H9 (cell line): ENCODE measurements at regions not wholly inside any gene's neighbourhood (a gene's known extent, or its start where the extent isn't known, plus 50 kb on each side); places are given as distances from the start of the nearest gene placed in this dataset.
"Not testable (repeated sequence)": the region's sequence is repeated elsewhere in the genome, so short reads cannot be mapped to it uniquely, and the experiment has no call there.

ENCODE experiments used
- DNase-seq: peaks from one replicate; pipeline ENCODE4 v3.0.0-alpha.2; 2017
- H2AFZ ChIP-seq: one replicate; pipeline ENCODE4 v1.6.1; 2013; ENCODE audit warnings: mild to moderate bottlenecking, low read length, control low read depth, moderate library complexity
- H2AK5ac ChIP-seq: 2 replicates; pipeline ENCODE4 v1.6.1; 2013; ENCODE audit warnings: low read length, control low read depth, mixed read lengths; ENCODE audit not compliant: insufficient read length
- H2BK120ac ChIP-seq: one replicate; pipeline ENCODE4 v1.6.1; 2013; ENCODE audit warnings: low read depth, mild to moderate bottlenecking, low read length, control low read depth, inconsistent platforms; ENCODE audit not compliant: poor library complexity, severe bottlenecking
- H2BK12ac ChIP-seq: 2 replicates; pipeline ENCODE4 v1.6.1; 2013; ENCODE audit warnings: low read length, control low read depth, mixed read lengths, low read depth; ENCODE audit not compliant: insufficient read length
- H2BK15ac ChIP-seq: 2 replicates; pipeline ENCODE4 v1.6.1; 2013; ENCODE audit warnings: low read depth, low read length, control low read depth
- H2BK20ac ChIP-seq: one replicate; pipeline ENCODE4 v1.6.1; 2013; ENCODE audit warnings: low read depth, mild to moderate bottlenecking, low read length, control low read depth, inconsistent platforms; ENCODE audit not compliant: poor library complexity, severe bottlenecking
- H2BK5ac ChIP-seq: 2 replicates; pipeline ENCODE4 v1.6.1; 2013; ENCODE audit warnings: low read length, control low read depth, mixed read lengths; ENCODE audit not compliant: insufficient read length
- H3K14ac ChIP-seq: 2 replicates; pipeline ENCODE4 v1.6.1; 2013; ENCODE audit warnings: low read length, control low read depth; ENCODE audit not compliant: insufficient read depth
- H3K18ac ChIP-seq: 2 replicates; pipeline ENCODE4 v1.6.1; 2013; ENCODE audit warnings: low read depth, mild to moderate bottlenecking, mixed read lengths, low read length, control low read depth; ENCODE audit not compliant: insufficient read length
- H3K23ac ChIP-seq: 2 replicates; pipeline ENCODE4 v1.6.1; 2013; ENCODE audit warnings: low read length, control low read depth, mixed read lengths, low read depth; ENCODE audit not compliant: insufficient read length
- H3K23me2 ChIP-seq: 2 replicates; pipeline ENCODE4 v1.6.1; 2013; ENCODE audit warnings: low read depth, mild to moderate bottlenecking, mixed read lengths, low read length, control low read depth; ENCODE audit not compliant: insufficient read length, poor library complexity, severe bottlenecking
- H3K27ac ChIP-seq: 2 replicates; pipeline ENCODE4 v1.5.1; 2013; ENCODE audit warnings: low read length, control low read depth, mixed read lengths, low read depth; ENCODE audit not compliant: insufficient read length
- H3K27me3 ChIP-seq: 2 replicates; pipeline ENCODE4 v1.6.1; 2013; ENCODE audit warnings: low read length, control low read depth, inconsistent platforms; ENCODE audit not compliant: insufficient read depth
- H3K4ac ChIP-seq: 2 replicates; pipeline ENCODE4 v1.6.1; 2013; ENCODE audit warnings: low read depth, mild to moderate bottlenecking, control low read depth, inconsistent platforms, low read length, moderate library complexity
- H3K4me1 ChIP-seq: 2 replicates; pipeline ENCODE4 v1.6.1; 2013; ENCODE audit warnings: low read length, control low read depth, inconsistent platforms; ENCODE audit not compliant: insufficient read depth
- H3K4me2 ChIP-seq: 2 replicates; pipeline ENCODE4 v1.6.1; 2013; ENCODE audit warnings: low read length, control low read depth, mixed read lengths; ENCODE audit not compliant: insufficient read length, insufficient read depth
- H3K56ac ChIP-seq: 2 replicates; pipeline ENCODE4 v1.6.1; 2013; ENCODE audit warnings: low read depth, mild to moderate bottlenecking, mixed read lengths, low read length, control low read depth; ENCODE audit not compliant: insufficient read length
- H3K79me1 ChIP-seq: 2 replicates; pipeline ENCODE4 v1.6.1; 2013; ENCODE audit warnings: low read depth, mild to moderate bottlenecking, moderate library complexity, low read length, control low read depth, inconsistent platforms; ENCODE audit not compliant: insufficient read depth, poor library complexity, severe bottlenecking
- H3K79me2 ChIP-seq: 2 replicates; pipeline ENCODE4 v1.6.1; 2013; ENCODE audit warnings: low read length, control low read depth, inconsistent platforms; ENCODE audit not compliant: insufficient read depth
- H3K9ac ChIP-seq: 2 replicates; pipeline ENCODE4 v1.6.1; 2013; ENCODE audit warnings: low read length, control low read depth, mixed read lengths; ENCODE audit not compliant: insufficient read length; ENCODE audit errors: extremely low read depth
- H3K9me3 ChIP-seq: one replicate; pipeline ENCODE4 v1.6.1; 2013; ENCODE audit warnings: low read depth, low read length, inconsistent platforms; ENCODE audit not compliant: control insufficient read depth
- H3T11ph ChIP-seq: one replicate; pipeline ENCODE4 v1.6.1; 2013; ENCODE audit warnings: mild to moderate bottlenecking, low read length, control low read depth, inconsistent platforms
- H4K20me1 ChIP-seq: one replicate; pipeline ENCODE4 v1.6.1; 2013; ENCODE audit not compliant: control insufficient read depth, insufficient read length, insufficient read depth
- H4K5ac ChIP-seq: 2 replicates; pipeline ENCODE4 v1.6.1; 2013; ENCODE audit warnings: low read depth, mild to moderate bottlenecking, mixed read lengths, low read length, control low read depth; ENCODE audit not compliant: insufficient read length
- H4K8ac ChIP-seq: replicated peaks from 2 replicates; pipeline ENCODE4 v1.6.1; 2013; ENCODE audit warnings: low read length, control low read depth, mixed read lengths, low read depth; ENCODE audit not compliant: insufficient read length
- H4K91ac ChIP-seq: 2 replicates; pipeline ENCODE4 v1.6.1; 2013; ENCODE audit warnings: low read depth, mild to moderate bottlenecking, moderate library complexity, mixed read lengths, low read length, control low read depth; ENCODE audit not compliant: insufficient read length
- H3K27ac Mint-ChIP-seq, 3 experiments: 2 replicates in 2 of 3; 3 replicates in 1 of 3; pipeline ENCODE4 v1.8.0; 2020 to 2021; ENCODE audit warnings: mixed read lengths in 3 of 3, mild to moderate bottlenecking in 1 of 3, moderate library complexity in 1 of 3
- H3K27me3 Mint-ChIP-seq: 2 replicates; pipeline ENCODE4 v1.8.0; 2021; ENCODE audit warnings: low read depth, mild to moderate bottlenecking, moderate library complexity, mixed read lengths
- H3K36me3 Mint-ChIP-seq, 3 experiments: 2 replicates in 2 of 3; 3 replicates in 1 of 3; pipeline ENCODE4 v1.8.0; 2020 to 2021; ENCODE audit warnings: low read depth in 3 of 3, mixed read lengths in 3 of 3; ENCODE audit not compliant: insufficient read depth in 1 of 3
- H3K4me1 Mint-ChIP-seq, 2 experiments: 2 replicates each; pipeline ENCODE4 v1.8.0; 2020; ENCODE audit warnings: mixed read lengths in 2 of 2
- H3K4me3 Mint-ChIP-seq, 2 experiments: 2 replicates in 1 of 2; 3 replicates in 1 of 2; pipeline ENCODE4 v1.8.0; 2020 to 2021; ENCODE audit warnings: mild to moderate bottlenecking in 2 of 2, mixed read lengths in 2 of 2, moderate library complexity in 1 of 2
- H3K9me3 Mint-ChIP-seq, 2 experiments: 2 replicates in 1 of 2; 3 replicates in 1 of 2; pipeline ENCODE4 v1.8.0; 2020; ENCODE audit warnings: mild to moderate bottlenecking in 2 of 2, mixed read lengths in 2 of 2, moderate library complexity in 1 of 2
- WGBS: extraction: QIAGEN DNeasy Blood & Tissue Kit; methylation state at CpG from one replicate; pipeline ENCODE4 v1.1.7; 2013; ENCODE audit warnings: missing lambda C conversion rate, low lambda C conversion rate, mixed read lengths; ENCODE audit not compliant: insufficient read length; ENCODE audit errors: extremely low coverage; 5-methylcytosine and 5-hydroxymethylcytosine counted together

DNA sequence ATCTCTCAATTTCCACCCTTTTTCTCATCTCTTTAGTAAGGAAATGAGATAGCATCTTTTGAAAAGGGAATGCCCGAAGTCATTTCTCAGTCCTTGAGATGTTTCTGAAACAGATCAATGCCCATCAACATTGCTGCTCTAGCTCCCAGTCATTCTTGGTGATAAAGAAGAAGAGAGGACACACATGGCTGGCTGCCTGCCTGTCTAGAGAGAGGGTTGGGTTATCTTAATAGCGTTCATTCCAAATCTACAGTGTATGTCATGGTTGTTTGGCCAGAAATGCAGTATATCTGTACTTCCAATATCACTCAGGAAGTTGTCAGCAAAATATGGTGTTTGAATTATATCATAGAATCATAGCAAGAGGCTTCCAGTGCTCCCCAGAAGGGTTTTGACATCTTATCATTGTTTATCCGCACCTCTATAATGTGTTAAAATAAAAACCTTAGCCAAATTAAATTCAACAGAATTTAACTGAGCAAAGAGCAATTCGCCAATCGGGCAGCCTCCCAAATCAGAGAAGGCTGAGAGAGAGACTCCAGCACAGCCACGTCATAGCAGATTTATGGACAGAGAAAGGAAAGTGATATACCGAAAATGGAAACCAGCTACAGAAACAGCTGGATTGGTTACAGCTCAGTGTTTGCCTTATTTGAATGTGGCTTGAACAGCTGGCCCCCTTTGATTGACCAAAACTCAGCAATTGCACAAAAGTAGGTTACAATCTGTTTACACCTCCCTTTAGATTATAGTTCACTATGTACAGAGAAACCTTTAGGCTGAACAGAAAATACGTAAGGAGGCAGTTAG, 321.0 kb upstream of the FRG1 start:
- H3K9ac ChIP-seq, H3K79me1 ChIP-seq, H3K27ac Mint-ChIP-seq, H3K18ac ChIP-seq, H4K20me1 ChIP-seq, H3K4ac ChIP-seq, H3K27me3 ChIP-seq, H2BK20ac ChIP-seq, H3K9me3 ChIP-seq, H3K23ac ChIP-seq, H3K56ac ChIP-seq, H3K4me1 Mint-ChIP-seq, DNase-seq, H4K8ac ChIP-seq, H3T11ph ChIP-seq, H2BK12ac ChIP-seq, H3K14ac ChIP-seq, H2AFZ ChIP-seq, H3K23me2 ChIP-seq, H3K27me3 Mint-ChIP-seq, H2BK15ac ChIP-seq, H2BK5ac ChIP-seq, H3K4me1 ChIP-seq, H3K4me3 Mint-ChIP-seq, H4K91ac ChIP-seq, H2BK120ac ChIP-seq, H3K36me3 Mint-ChIP-seq, H2AK5ac ChIP-seq, H3K79me2 ChIP-seq, H3K4me2 ChIP-seq, H3K27ac ChIP-seq, H4K5ac ChIP-seq: not testable (repeated sequence)
- no CpG with 5 or more reads among the region's 8 CpGs for WGBS
- H3K9me3 Mint-ChIP-seq = peaks cover 35 to 58% of the 10 kb centered on the region in 2 experiments

DNA sequence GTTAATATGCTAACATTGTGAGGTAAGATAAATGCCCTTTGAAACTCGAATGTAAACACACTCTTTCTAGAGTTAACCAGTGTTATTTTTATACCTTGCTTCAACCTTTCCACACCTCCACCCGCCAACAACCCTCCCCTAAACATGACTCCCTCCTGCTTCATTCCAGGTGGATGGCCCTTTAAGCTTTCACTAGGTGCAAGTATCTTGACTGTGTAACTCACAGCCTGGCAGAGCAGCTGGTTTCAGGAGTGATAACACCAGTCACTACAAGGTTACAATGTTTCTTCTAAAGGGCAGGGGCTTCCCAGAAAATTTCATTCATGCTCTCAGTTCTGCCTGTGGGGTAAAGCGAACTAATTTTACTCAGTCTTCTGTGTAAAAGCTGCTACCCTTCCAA, 318.1 kb upstream of the FRG1 start:
- H3K4me1 ChIP-seq, H3K4me3 Mint-ChIP-seq, H4K5ac ChIP-seq, H3K9me3 ChIP-seq, H2BK5ac ChIP-seq, H2BK120ac ChIP-seq, H2BK20ac ChIP-seq, H3K56ac ChIP-seq, H3T11ph ChIP-seq, DNase-seq, H4K20me1 ChIP-seq, H3K4me1 Mint-ChIP-seq, H3K23ac ChIP-seq, H4K8ac ChIP-seq, H3K79me2 ChIP-seq, H3K79me1 ChIP-seq, H3K4ac ChIP-seq, H3K14ac ChIP-seq, H3K27me3 ChIP-seq, H3K27ac ChIP-seq, H2AK5ac ChIP-seq, H4K91ac ChIP-seq, H3K36me3 Mint-ChIP-seq, H3K27ac Mint-ChIP-seq, H3K18ac ChIP-seq, H2BK15ac ChIP-seq, H3K23me2 ChIP-seq, H3K9ac ChIP-seq, H3K27me3 Mint-ChIP-seq, H2AFZ ChIP-seq, H3K4me2 ChIP-seq, H2BK12ac ChIP-seq: not testable (repeated sequence)
- WGBS = no CpG with 5 or more reads among the region's 3 CpGs
- H3K9me3 Mint-ChIP-seq = peaks cover 24 to 51% of the 10 kb centered on the region in 2 experiments
